HG03039 (cell line): ENCODE measurements at regions not wholly inside any gene's neighbourhood (a gene's known extent, or its start where the extent isn't known, plus 50 kb on each side); places are given as distances from the start of the nearest gene placed in this dataset.

ENCODE experiments used
- ATAC-seq: cut with Tn5 transposase; IDR thresholded peaks from one replicate; pipeline ENCODE4 v1.9.1; 2021; ENCODE audit warnings: mild to moderate bottlenecking, moderate library complexity; ENCODE audit not compliant: unreplicated experiment

GRCh38 chr2:18503376-18504228 lies 56.9 kb downstream of the RDH14 start:
- ATAC-seq, result no peak

- ATAC-seq, result no peak
Observed at GRCh38 chr2:18502142-18502541, 58.3 kb downstream of the RDH14 start.

DNA sequence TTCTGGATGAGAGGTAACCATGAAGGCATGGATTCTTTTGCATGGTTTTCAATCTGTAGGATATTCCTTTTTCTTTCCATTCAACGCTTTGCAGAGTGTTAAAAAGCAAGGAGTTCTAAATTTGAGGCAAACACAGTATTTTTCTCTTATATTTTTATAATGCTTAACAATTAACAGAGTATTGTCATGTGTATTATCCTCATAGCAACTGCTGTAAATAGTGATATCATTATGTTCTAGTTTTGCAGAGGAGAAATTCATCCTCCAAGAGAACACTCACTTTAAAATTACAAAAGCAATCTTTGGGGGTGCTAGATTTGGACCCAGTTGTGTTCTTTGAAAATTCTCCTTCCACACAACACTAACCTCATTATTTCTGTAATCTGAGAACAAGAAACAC lies 58.7 kb downstream of the RDH14 start:
- no peak for ATAC-seq

DNA sequence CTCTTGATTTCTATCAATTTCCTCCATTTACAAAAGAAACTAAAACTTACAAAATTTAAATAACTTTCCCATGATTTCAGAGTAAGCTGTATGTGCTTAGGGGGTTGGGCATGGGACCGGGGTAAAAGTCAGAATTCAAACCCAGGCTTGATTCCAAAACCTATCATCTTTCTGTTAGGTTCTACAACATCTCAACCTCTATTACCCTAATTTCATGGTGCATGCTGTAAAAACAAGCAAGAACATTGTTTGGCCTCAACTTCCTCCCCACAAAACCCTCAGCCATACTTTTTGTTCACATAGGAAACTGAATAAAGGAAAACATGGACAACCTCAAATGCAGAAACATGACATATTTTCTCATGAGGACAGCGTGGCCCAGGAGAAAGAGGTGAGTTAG lies 59.3 kb downstream of the RDH14 start:
- no peak for ATAC-seq

DNA sequence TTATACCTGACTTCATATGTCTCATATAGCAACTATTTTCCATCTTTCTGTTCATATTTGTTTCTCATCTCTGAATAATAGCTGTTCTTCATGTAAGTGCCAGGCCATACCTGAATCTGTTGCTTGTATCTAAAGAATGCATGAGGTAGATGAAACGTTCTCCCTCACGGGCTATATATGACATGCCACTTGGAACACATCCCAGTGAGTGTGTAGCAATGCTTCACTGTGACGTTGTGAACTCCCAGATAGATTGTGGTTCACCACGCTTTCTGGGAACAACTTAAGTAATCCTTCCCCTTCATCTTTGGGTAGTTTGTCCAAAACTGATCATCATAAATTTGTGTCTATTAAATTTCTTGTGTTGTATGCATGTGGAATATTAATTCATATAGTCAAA lies 60.1 kb downstream of the RDH14 start:
- ATAC-seq, result no peak

GRCh38 chr2:18498531-18498930 lies 61.9 kb downstream of the RDH14 start:
- no peak for ATAC-seq

- no peak for ATAC-seq
Observed at GRCh38 chr2:18496516-18496915, 63.9 kb downstream of the RDH14 start.

DNA sequence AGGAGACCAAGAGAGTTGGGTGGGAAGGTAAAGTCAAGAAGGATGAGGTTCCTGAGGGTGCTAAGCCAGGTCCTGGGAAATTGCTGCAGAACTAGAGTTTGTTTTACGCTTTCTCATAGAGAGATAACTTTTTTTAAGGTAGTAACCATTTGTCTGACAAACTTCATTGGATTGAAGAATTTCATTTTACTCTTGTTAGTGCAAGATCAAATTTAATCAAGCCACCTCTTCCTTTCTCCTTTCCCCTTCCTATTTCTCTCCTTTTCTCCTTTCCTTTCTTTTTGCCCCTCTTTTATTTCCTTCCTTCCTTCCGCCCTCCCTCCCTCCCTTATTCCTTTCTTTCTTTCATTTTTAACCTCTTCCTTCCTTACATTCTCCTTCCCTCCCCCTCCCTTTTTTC lies 65.4 kb downstream of the RDH14 start:
- ATAC-seq, result no peak

DNA sequence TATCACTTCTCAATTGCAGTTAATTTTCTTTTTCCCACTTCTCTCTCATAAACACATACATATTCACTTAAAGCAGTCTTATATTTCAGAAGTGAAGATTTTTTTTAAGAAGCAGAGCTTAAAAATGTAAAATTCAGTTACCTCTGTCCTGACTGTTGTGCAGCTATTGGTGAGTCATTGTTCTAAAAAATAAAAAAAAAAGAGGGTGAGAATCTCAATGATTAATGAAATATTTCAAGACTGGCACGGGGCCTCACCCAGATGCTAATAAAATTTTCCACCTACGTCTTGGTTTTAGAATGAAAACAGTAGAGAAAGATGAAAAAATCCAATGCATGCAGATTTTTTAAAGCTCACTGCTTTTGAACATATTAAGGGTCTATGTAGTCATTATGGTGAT lies 67.7 kb downstream of the RDH14 start:
- no peak for ATAC-seq

GRCh38 chr2:18491577-18491976 lies 68.9 kb downstream of the RDH14 start:
- no peak for ATAC-seq

GRCh38 chr2:18490901-18491300 lies 69.6 kb downstream of the RDH14 start:
- ATAC-seq, result no peak

- ATAC-seq, result no peak
Observed at GRCh38 chr2:18487106-18487913, 73.1 kb downstream of the RDH14 start.

- ATAC-seq, result no peak
Observed at GRCh38 chr2:18484625-18485024, 75.8 kb downstream of the RDH14 start.

DNA sequence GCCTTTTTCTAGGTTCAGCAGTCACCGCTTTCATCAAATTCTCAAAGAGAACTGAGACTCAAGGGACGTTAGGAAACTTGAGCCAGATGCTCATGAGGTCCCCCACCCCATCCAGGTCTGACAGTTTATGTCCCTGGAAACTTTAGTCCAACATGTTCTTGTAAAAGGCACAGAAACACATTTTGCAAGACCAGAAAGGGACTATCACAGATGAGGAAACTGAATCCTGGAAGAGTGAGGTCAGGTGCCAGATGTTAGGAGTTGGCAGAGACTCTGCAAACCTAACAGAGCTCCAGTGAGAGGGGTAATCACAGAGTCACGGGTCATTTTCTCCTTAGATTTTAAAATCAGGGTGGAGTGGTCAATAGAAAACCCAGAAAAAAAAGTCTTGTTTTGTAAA lies 76.6 kb downstream of the RDH14 start:
- no peak for ATAC-seq

GRCh38 chr2:18482666-18483065 lies 77.8 kb downstream of the RDH14 start:
- ATAC-seq, result no peak

GRCh38 chr2:18479947-18480369 lies 80.5 kb downstream of the RDH14 start:
- no peak for ATAC-seq

- ATAC-seq, result no peak
Observed at GRCh38 chr2:18477293-18477692, 83.2 kb downstream of the RDH14 start.

GRCh38 chr2:18476484-18476883 lies 84.0 kb downstream of the RDH14 start:
- ATAC-seq, result no peak

- ATAC-seq, result no peak
Observed at GRCh38 chr2:18475884-18476283, 84.6 kb downstream of the RDH14 start.

DNA sequence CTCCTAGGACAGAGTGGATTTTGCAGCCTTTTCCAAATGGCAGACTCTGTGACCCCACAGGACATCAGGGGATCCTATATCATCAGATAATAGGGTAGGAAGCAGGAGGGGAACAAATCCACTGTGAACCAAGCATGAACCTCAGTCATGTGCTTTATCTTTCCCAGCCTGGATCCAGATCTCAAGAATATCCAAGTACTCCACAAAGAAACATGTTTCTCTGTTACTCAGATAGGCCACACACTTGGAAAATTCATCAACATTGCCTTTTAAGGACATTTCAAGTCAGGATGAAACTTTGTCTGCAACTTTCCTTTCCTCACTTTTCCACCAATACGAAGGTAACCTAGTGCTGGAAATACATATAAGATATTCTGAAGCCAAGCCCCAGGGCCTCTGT lies 85.8 kb downstream of the RDH14 start:
- ATAC-seq, result no peak

- ATAC-seq, result no peak
Observed at GRCh38 chr2:18473241-18474181, 86.9 kb downstream of the RDH14 start.
